ENCODE measurements at regions not wholly inside any gene's neighbourhood (a gene's known extent, or its start where the extent isn't known, plus 50 kb on each side); places are given as distances from the start of the nearest gene placed in this dataset.
"Not testable (repeated sequence)": the region's sequence is repeated elsewhere in the genome, so short reads cannot be mapped to it uniquely, and the experiment has no call there.

DNA sequence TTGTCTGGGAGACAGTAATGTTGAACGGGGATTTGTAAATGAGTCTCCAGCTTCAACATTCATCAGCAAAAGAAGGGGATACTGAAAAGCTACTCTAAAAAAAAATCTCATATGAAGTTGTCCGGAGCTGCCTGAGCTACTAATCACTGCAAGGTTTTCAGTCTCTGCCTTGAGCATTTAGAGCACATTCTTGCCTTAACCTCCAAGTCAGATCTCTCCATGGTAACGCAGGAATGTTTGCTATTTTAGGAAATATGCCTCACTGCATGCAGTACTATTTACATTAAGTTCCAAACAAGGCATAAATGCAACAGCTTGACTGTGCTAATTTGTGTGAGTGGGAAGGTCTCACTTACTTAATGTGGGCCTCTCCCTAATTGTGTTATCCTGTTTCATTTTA is 152.8 kb downstream of the NBPF8 start:
- TF ChIP-seq, protein P1, sequence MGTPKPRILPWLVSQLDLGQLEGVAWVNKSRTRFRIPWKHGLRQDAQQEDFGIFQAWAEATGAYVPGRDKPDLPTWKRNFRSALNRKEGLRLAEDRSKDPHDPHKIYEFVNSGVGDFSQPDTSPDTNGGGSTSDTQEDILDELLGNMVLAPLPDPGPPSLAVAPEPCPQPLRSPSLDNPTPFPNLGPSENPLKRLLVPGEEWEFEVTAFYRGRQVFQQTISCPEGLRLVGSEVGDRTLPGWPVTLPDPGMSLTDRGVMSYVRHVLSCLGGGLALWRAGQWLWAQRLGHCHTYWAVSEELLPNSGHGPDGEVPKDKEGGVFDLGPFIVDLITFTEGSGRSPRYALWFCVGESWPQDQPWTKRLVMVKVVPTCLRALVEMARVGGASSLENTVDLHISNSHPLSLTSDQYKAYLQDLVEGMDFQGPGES (IDR thresholded peaks at IDR 0.05; ENCODE audit: low read depth, low read length) = not testable (repeated sequence)
- TF ChIP-seq, protein P2, sequence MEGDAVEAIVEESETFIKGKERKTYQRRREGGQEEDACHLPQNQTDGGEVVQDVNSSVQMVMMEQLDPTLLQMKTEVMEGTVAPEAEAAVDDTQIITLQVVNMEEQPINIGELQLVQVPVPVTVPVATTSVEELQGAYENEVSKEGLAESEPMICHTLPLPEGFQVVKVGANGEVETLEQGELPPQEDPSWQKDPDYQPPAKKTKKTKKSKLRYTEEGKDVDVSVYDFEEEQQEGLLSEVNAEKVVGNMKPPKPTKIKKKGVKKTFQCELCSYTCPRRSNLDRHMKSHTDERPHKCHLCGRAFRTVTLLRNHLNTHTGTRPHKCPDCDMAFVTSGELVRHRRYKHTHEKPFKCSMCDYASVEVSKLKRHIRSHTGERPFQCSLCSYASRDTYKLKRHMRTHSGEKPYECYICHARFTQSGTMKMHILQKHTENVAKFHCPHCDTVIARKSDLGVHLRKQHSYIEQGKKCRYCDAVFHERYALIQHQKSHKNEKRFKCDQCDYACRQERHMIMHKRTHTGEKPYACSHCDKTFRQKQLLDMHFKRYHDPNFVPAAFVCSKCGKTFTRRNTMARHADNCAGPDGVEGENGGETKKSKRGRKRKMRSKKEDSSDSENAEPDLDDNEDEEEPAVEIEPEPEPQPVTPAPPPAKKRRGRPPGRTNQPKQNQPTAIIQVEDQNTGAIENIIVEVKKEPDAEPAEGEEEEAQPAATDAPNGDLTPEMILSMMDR (IDR thresholded peaks at IDR 0.05) = not testable (repeated sequence)
- TF ChIP-seq NRF1 (IDR thresholded peaks at IDR 0.05; ENCODE audit: low read depth, low read length) = not testable (repeated sequence)

Data from SK-N-SH (cell line).